OCI-LY7 (cell line): ENCODE measurements at regions not wholly inside any gene's neighbourhood (a gene's known extent, or its start where the extent isn't known, plus 50 kb on each side); places are given as distances from the start of the nearest gene placed in this dataset.

Experiments
- BruUV-seq: library from RNA; stranded (reverse); fragments of 400-500 nt; replicated peaks from 2 replicates; lab custom pipeline; 2021; lab: Mats Ljungman, UMichigan
- CTCF ChIA-PET: fragments of 300-600 bp; sonication (Branson Sonifier 250); formaldehyde crosslinking; loops from one replicate; lab custom pipeline; 2022; ENCODE audit warnings: antibody characterized with exemption; ENCODE audit not compliant: unreplicated experiment; lab: Charles Lee
- POLR2A ChIA-PET: fragments of 300-600 bp; sonication (Branson Sonifier 250); formaldehyde crosslinking; loops from one replicate; lab custom pipeline; 2022; ENCODE audit warnings: antibody characterized with exemption; lab: Charles Lee
- DNase-seq: peaks from one replicate; pipeline ENCODE4 v3.0.0-alpha.2; 2015; ENCODE audit warnings: low spot score
- H2AFZ ChIP-seq: fragments of 200-600 bp; sonication (generic), shearing (Covaris generic); 2 replicates; pipeline ENCODE4 v1.6.1; 2014; ENCODE audit warnings: mild to moderate bottlenecking, antibody characterized with exemption, low read length, moderate library complexity
- H3K27ac ChIP-seq: fragments of 200-600 bp; sonication (generic); 2 replicates; pipeline ENCODE4 v1.5.1; 2014; ENCODE audit warnings: mixed run types, low read depth, mild to moderate bottlenecking, moderate library complexity, low read length, inconsistent platforms; ENCODE audit not compliant: poor library complexity, severe bottlenecking
- H3K36me3 ChIP-seq: fragments of 200-600 bp; sonication (generic); 2 replicates; pipeline ENCODE4 v1.6.1; 2014; ENCODE audit warnings: mild to moderate bottlenecking, antibody characterized with exemption, low read length, moderate library complexity, mixed read lengths; ENCODE audit not compliant: insufficient read depth
- H3K4me1 ChIP-seq: fragments of 200-600 bp; sonication (generic); 2 replicates; pipeline ENCODE4 v1.5.1; 2014; ENCODE audit warnings: mild to moderate bottlenecking, low read length; ENCODE audit not compliant: insufficient read depth, poor library complexity, severe bottlenecking
- H3K4me2 ChIP-seq: fragments of 200-600 bp; sonication (generic); 2 replicates; pipeline ENCODE4 v1.6.1; 2014; ENCODE audit warnings: mild to moderate bottlenecking, low read length
- H3K4me3 ChIP-seq: fragments of 200-600 bp; sonication (generic); 2 replicates; pipeline ENCODE4 v1.5.1; 2014; ENCODE audit warnings: mild to moderate bottlenecking, low read depth, low read length; ENCODE audit not compliant: poor library complexity, severe bottlenecking
- H3K79me2 ChIP-seq: fragments of 200-600 bp; sonication (generic); 2 replicates; pipeline ENCODE4 v1.6.1; 2016; ENCODE audit warnings: low read depth, mild to moderate bottlenecking, low read length, moderate library complexity, mixed read lengths; ENCODE audit not compliant: insufficient read depth
- H3K9me2 ChIP-seq: fragments of 200-600 bp; sonication (generic); 2 replicates; pipeline ENCODE4 v1.6.1; 2016; ENCODE audit warnings: mild to moderate bottlenecking, low read length, mixed read lengths; ENCODE audit not compliant: insufficient read depth
- H3K9me3 ChIP-seq: fragments of 200-600 bp; sonication (generic); 2 replicates; pipeline ENCODE4 v1.6.1; 2014; ENCODE audit warnings: mild to moderate bottlenecking, mixed run types, low read length, mixed read lengths
- H4K20me1 ChIP-seq: fragments of 200-600 bp; sonication (generic); 2 replicates; pipeline ENCODE4 v1.6.1; 2014; ENCODE audit warnings: mild to moderate bottlenecking, antibody characterized with exemption, low read length, moderate library complexity, mixed read lengths; ENCODE audit not compliant: insufficient read depth
- CTCF ChIP-seq: fragments of 200-600 bp; sonication (generic); conservative IDR thresholded peaks from 2 replicates; pipeline ENCODE4 v1.5.1; 2014; ENCODE audit warnings: mild to moderate bottlenecking, antibody characterized with exemption, low read length, moderate library complexity, mixed read lengths
- EZH2phosphoT487 ChIP-seq: fragments of 200-600 bp; sonication (generic); IDR thresholded peaks from 2 replicates; pipeline ENCODE4 v1.6.1; 2018; ENCODE audit warnings: low read depth, borderline replicate concordance, mild to moderate bottlenecking, mixed run types, antibody characterized with exemption, low read length, moderate library complexity, mixed read lengths
- intact Hi-C: fragments of 100-400 bp; cut with micrococcal nuclease; formaldehyde crosslinking; loops from one replicate; pipeline ENCODE4 v1.10.0; 2022; ENCODE audit not compliant: unreplicated experiment

DNA sequence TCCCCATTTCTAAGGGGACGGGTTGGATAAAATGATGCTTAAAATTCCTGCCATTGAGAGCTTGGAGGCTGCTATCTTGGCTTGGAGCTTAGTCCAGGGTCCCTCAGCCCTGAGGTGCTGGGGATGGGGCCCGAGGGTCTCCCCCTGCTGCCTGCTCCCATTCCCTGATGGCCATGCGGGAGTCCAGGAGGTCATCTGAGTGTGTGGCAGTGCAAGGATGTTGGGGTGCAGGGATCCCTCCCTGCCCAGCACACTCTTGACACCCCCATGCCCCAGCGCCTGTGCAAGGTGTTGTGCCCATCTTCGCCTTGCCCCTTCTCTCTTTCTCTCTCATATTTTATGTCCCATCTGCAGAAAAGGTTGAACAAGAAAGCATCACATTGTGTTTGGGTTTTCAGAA is 90.4 kb downstream of the IRF8 start:
- Histone ChIP-seq H3K27ac (peak overlapping the region; percentile 46), H3K4me1 (peaks cover 68% of the 10 kb centered on the region), H3K4me2 (peak overlapping the region; percentile 74)

DNA sequence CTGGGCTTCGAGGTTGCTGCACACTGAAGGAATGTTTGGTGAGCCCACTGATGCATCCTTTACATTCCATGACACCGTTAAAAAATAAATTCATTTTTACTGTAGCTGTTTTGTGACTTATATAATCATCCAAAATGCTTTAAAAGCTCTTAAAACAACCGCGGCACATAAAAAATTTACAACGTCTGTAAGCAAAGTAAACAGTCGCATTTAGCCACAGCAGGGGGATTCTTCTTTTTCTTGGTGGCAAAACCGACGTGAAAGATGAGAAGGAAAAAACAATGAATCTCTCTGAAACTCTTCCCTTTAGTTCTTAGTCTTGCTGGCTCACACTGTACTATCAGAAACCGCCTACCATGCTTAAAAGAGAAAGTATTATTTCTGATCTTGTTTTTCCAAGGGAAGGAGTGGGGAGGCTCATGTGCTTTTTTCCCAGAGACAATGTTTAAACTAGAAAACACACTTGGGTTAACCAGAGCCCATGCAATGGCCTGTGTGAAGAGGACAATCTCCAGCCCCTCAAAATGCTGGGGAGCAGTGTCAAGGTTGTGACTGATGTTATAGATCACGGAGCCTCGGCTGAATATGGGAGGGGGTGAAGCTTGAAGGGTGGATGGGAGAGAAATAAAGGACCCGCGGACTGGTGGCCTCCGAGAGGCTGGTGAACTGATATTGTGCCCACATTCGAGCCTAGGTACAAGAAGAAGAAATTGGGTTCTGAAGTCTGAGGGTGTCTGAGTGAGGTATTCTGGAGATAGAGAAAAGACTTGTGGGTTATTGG is 91.1 kb downstream of the IRF8 start:
- TF ChIP-seq EZH2phosphoT487 (no peak), CTCF (no peak)
- H2AFZ ChIP-seq: no peak overlapping the region; the same call in 1 of the 2 replicates
- no peaks in the 10 kb centered on the region for H4K20me1 ChIP-seq

More for the DNA sequence above, 90.4 kb downstream of the IRF8 start:
- Histone ChIP-seq H3K36me3 (no peaks in the 10 kb centered on the region), H2AFZ (peak overlapping the region; percentile 67; the same call in 1 of the 2 replicates), H3K9me2 (no peaks in the 10 kb centered on the region), H4K20me1 (no peaks in the 10 kb centered on the region), H3K4me3 (peak overlapping the region; percentile 42), H3K9me3 (no peaks in the 10 kb centered on the region), H3K79me2 (no peaks in the 10 kb centered on the region)
- TF ChIP-seq CTCF: no peak
- TF ChIP-seq EZH2phosphoT487: no peak
- no peak for DNase-seq
- intact Hi-C loops: no loop called here
- CTCF ChIA-PET: interaction anchor here (0.9 to 3.4 kb wide), 4 partner anchors 87 to 170 kb away, joined by 3 to 30 read pairs (median 14); no protein-coding TSS in a partner anchor
- POLR2A ChIA-PET: interaction anchor here (1.3 kb wide), 1 partner anchor 8 kb away, joined by 4 read pairs; no protein-coding TSS in a partner anchor
- no TSS peak for BruUV-seq

More for the DNA sequence above, 91.1 kb downstream of the IRF8 start:
- Histone ChIP-seq H3K4me1 (peaks cover 75% of the 10 kb centered on the region), H3K9me3 (no peaks in the 10 kb centered on the region), H3K4me3 (no peak overlapping the region), H3K9me2 (no peaks in the 10 kb centered on the region), H3K27ac (no peak overlapping the region), H3K79me2 (no peaks in the 10 kb centered on the region), H3K4me2 (peak overlapping the region; percentile 18; the same call in 1 of the 2 replicates), H3K36me3 (no peaks in the 10 kb centered on the region)
- ChIA-PET POLR2A (interaction anchor here (1.2 to 1.5 kb wide), 2 partner anchors 81 to 158 kb away, joined by 3 read pairs; no protein-coding TSS in a partner anchor), CTCF (interaction anchor here (0.8 to 3.4 kb wide), 4 partner anchors 12 to 170 kb away, joined by 3 to 30 read pairs (median 8); no protein-coding TSS in a partner anchor)
- no peak for DNase-seq
- intact Hi-C loops: no loop called here
- BruUV-seq: no TSS peak
